Astrocyte (in vitro differentiated cells and primary cell): ENCODE measurements at regions not wholly inside any gene's neighbourhood (a gene's known extent, or its start where the extent isn't known, plus 50 kb on each side); places are given as distances from the start of the nearest gene placed in this dataset.

Experiments used
- DNase-seq: peaks from one replicate; pipeline ENCODE4 v3.0.0-alpha.2; 2010; ENCODE audit warnings: low read depth
- FAIRE-seq: peaks from 2 replicates; lab custom pipeline; 2011; peaks lifted over from hg19 to GRCh38; lab: Jason Lieb, UNC
- H2AFZ ChIP-seq: 2 replicates; pipeline ENCODE4 v1.6.0; 2012; ENCODE audit warnings: low read depth, low read length, inconsistent platforms
- H3K27ac ChIP-seq: 2 replicates; pipeline ENCODE4 v1.5.1; 2011; ENCODE audit warnings: low read depth, low read length, inconsistent platforms
- H3K27me3 ChIP-seq: 2 replicates; pipeline ENCODE4 v1.6.0; 2011; ENCODE audit warnings: low read length, inconsistent platforms; ENCODE audit not compliant: insufficient read depth
- H3K36me3 ChIP-seq: 2 replicates; pipeline ENCODE4 v1.5.1; 2011; ENCODE audit warnings: low read length, inconsistent platforms; ENCODE audit not compliant: insufficient read depth
- H3K4me1 ChIP-seq: 2 replicates; pipeline ENCODE4 v1.5.1; 2011; ENCODE audit warnings: low read length, inconsistent platforms; ENCODE audit not compliant: insufficient read depth
- H3K4me2 ChIP-seq: 2 replicates; pipeline ENCODE4 v1.6.0; 2012; ENCODE audit warnings: low read length, inconsistent platforms
- H3K4me3 ChIP-seq: 2 replicates; pipeline ENCODE4 v1.5.1; 2011; ENCODE audit warnings: low read depth, mild to moderate bottlenecking, low read length, inconsistent platforms; ENCODE audit not compliant: insufficient read depth
- H3K79me2 ChIP-seq: 2 replicates; pipeline ENCODE4 v1.6.0; 2012; ENCODE audit warnings: mild to moderate bottlenecking, low read length, inconsistent platforms; ENCODE audit not compliant: insufficient read depth
- H3K9ac ChIP-seq: 2 replicates; pipeline ENCODE4 v1.6.0; 2012; ENCODE audit warnings: mild to moderate bottlenecking, low read length, inconsistent platforms
- H3K9me3 ChIP-seq: 2 replicates; pipeline ENCODE4 v1.5.1; 2012; ENCODE audit warnings: low read depth, mild to moderate bottlenecking, low read length, inconsistent platforms; ENCODE audit not compliant: insufficient read depth
- H4K20me1 ChIP-seq: 2 replicates; pipeline ENCODE4 v1.6.0; 2012; ENCODE audit warnings: low read length, inconsistent platforms; ENCODE audit not compliant: insufficient read depth
- H3K27ac Mint-ChIP-seq: one replicate; pipeline ENCODE4 v1.8.0; 2021; ENCODE audit warnings: mild to moderate bottlenecking, mixed read lengths; ENCODE audit not compliant: unreplicated experiment
- H3K27me3 Mint-ChIP-seq: one replicate; pipeline ENCODE4 v1.8.0; 2021; ENCODE audit warnings: low read depth, mixed read lengths; ENCODE audit not compliant: unreplicated experiment
- H3K36me3 Mint-ChIP-seq: one replicate; pipeline ENCODE4 v1.8.0; 2021; ENCODE audit warnings: low read depth, mixed read lengths; ENCODE audit not compliant: unreplicated experiment
- H3K4me1 Mint-ChIP-seq: one replicate; pipeline ENCODE4 v1.8.0; 2021; ENCODE audit warnings: low read depth, mixed read lengths; ENCODE audit not compliant: unreplicated experiment
- H3K4me3 Mint-ChIP-seq: one replicate; pipeline ENCODE4 v1.8.0; 2021; ENCODE audit warnings: mild to moderate bottlenecking, moderate library complexity, mixed read lengths; ENCODE audit not compliant: unreplicated experiment
- H3K9me3 Mint-ChIP-seq: one replicate; pipeline ENCODE4 v1.8.0; 2021; ENCODE audit warnings: mild to moderate bottlenecking, mixed read lengths; ENCODE audit not compliant: unreplicated experiment
- CTCF ChIP-seq: IDR thresholded peaks from 2 replicates; pipeline ENCODE4 v1.5.1; 2011; ENCODE audit warnings: low read depth, mild to moderate bottlenecking, inconsistent platforms, low read length, moderate library complexity; ENCODE audit not compliant: insufficient read depth
- EZH2 ChIP-seq: IDR thresholded peaks from 2 replicates; pipeline ENCODE4 v1.6.1; 2012; ENCODE audit warnings: mild to moderate bottlenecking, low read length, inconsistent platforms; ENCODE audit not compliant: insufficient read depth

GRCh38 chr15:97420130-97420529 lies 540.4 kb upstream of the ARRDC4 start:
- Mint-ChIP-seq H3K4me1 (no peaks in the 10 kb centered on the region), H3K4me3 (no peak overlapping the region), H3K36me3 (no peaks in the 10 kb centered on the region), H3K9me3 (peaks cover 8% of the 10 kb centered on the region), H3K27me3 (no peaks in the 10 kb centered on the region), H3K27ac (no peak overlapping the region)
- no peaks in the 10 kb centered on the region for H3K4me1 ChIP-seq
- H3K27me3 ChIP-seq: no peaks in the 10 kb centered on the region
- no peaks in the 10 kb centered on the region for H3K36me3 ChIP-seq
- no peak overlapping the region for H3K4me2 ChIP-seq
- TF ChIP-seq EZH2 (no peak), CTCF (no peak)
- H2AFZ ChIP-seq: no peak overlapping the region
- no peak overlapping the region for H3K9ac ChIP-seq
- H3K4me3 ChIP-seq: no peak overlapping the region
- DNase-seq (no peak), FAIRE-seq (no peak)
- H4K20me1 ChIP-seq: no peaks in the 10 kb centered on the region
- H3K9me3 ChIP-seq: no peaks in the 10 kb centered on the region
- no peaks in the 10 kb centered on the region for H3K79me2 ChIP-seq
- H3K27ac ChIP-seq: no peak overlapping the region

GRCh38 chr15:97425596-97425995 lies 534.9 kb upstream of the ARRDC4 start:
- H3K4me1 Mint-ChIP-seq: no peaks in the 10 kb centered on the region
- no peak for DNase-seq
- Histone ChIP-seq H3K36me3 (no peaks in the 10 kb centered on the region), H4K20me1 (no peaks in the 10 kb centered on the region), H2AFZ (no peak overlapping the region), H3K79me2 (no peaks in the 10 kb centered on the region), H3K9ac (no peak overlapping the region), H3K9me3 (no peaks in the 10 kb centered on the region), H3K4me2 (no peak overlapping the region), H3K27ac (no peak overlapping the region), H3K4me3 (no peak overlapping the region), H3K4me1 (no peaks in the 10 kb centered on the region), H3K27me3 (no peaks in the 10 kb centered on the region)
- no peaks in the 10 kb centered on the region for H3K36me3 Mint-ChIP-seq
- H3K4me3 Mint-ChIP-seq: no peak overlapping the region
- peaks cover 2% of the 10 kb centered on the region for H3K27me3 Mint-ChIP-seq
- TF ChIP-seq EZH2 (no peak), CTCF (no peak)
- no peak for FAIRE-seq
- H3K27ac Mint-ChIP-seq: no peak overlapping the region
- no peaks in the 10 kb centered on the region for H3K9me3 Mint-ChIP-seq

- Histone ChIP-seq H3K4me1 (no peaks in the 10 kb centered on the region), H3K9ac (no peak overlapping the region), H3K27ac (no peak overlapping the region), H3K36me3 (no peaks in the 10 kb centered on the region), H3K79me2 (no peaks in the 10 kb centered on the region), H2AFZ (no peak overlapping the region), H3K4me3 (no peak overlapping the region), H3K27me3 (no peaks in the 10 kb centered on the region), H3K9me3 (no peaks in the 10 kb centered on the region), H3K4me2 (no peak overlapping the region), H4K20me1 (no peaks in the 10 kb centered on the region)
- H3K9me3 Mint-ChIP-seq: no peaks in the 10 kb centered on the region
- no peak for FAIRE-seq
- H3K27me3 Mint-ChIP-seq: no peaks in the 10 kb centered on the region
- H3K4me3 Mint-ChIP-seq: no peak overlapping the region
- H3K27ac Mint-ChIP-seq: no peak overlapping the region
- peaks cover 8% of the 10 kb centered on the region for H3K4me1 Mint-ChIP-seq
- TF ChIP-seq EZH2 (no peak), CTCF (no peak)
- no peaks in the 10 kb centered on the region for H3K36me3 Mint-ChIP-seq
- no peak for DNase-seq
Measured at GRCh38 chr15:97443101-97443500, 517.4 kb upstream of the ARRDC4 start.
